HEK293T (cell line): ENCODE measurements at regions not wholly inside any gene's neighbourhood (a gene's known extent, or its start where the extent isn't known, plus 50 kb on each side); places are given as distances from the start of the nearest gene placed in this dataset.

Experiments
- CTBP1 ChIP-seq: fragments of 450-650 bp; IDR thresholded peaks from 2 replicates; pipeline ENCODE4 v1.6.1; 2016; ENCODE audit warnings: borderline replicate concordance
- ZNF384 ChIP-seq: fragments of 450-650 bp; IDR thresholded peaks from 2 replicates; pipeline ENCODE4 v1.6.1; 2016
- TF ChIP-seq, protein P1 (sequence below): fragments of 450-650 bp; IDR thresholded peaks from 2 replicates; pipeline ENCODE4 v1.6.1; 2016

DNA sequence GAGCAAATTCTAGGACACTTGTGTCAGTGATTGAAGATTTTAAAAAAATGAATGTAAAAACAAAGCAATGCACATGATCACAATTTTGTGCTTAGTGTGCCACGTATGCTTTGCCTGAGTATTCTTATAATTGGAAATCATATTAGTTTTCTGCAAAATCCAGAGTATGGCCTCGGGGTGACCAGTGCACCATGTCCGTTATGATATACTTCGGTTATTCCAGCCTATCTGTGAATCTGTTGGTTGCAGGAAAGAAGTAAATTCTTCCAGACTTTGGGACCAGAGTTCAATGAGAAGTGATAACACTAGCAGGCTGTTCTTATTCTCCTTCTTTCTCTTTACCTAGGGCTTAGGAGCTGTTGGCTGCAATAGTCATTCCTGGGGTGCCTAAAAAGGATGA, 152.0 kb upstream of the TMC3 start:
- TF ChIP-seq ZNF384 = no peak
- TF ChIP-seq, protein P1, sequence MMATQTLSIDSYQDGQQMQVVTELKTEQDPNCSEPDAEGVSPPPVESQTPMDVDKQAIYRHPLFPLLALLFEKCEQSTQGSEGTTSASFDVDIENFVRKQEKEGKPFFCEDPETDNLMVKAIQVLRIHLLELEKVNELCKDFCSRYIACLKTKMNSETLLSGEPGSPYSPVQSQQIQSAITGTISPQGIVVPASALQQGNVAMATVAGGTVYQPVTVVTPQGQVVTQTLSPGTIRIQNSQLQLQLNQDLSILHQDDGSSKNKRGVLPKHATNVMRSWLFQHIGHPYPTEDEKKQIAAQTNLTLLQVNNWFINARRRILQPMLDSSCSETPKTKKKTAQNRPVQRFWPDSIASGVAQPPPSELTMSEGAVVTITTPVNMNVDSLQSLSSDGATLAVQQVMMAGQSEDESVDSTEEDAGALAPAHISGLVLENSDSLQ = no peak
- TF ChIP-seq CTBP1 = no peak
